Activated T-cell treated with anti-CD3 and anti-CD28 coated beads, Interleukin-2, amount 50 U/mL, for 4 hours (primary cell): ENCODE measurements at regions not wholly inside any gene's neighbourhood (a gene's known extent, or its start where the extent isn't known, plus 50 kb on each side); places are given as distances from the start of the nearest gene placed in this dataset.

Experiments used
- ATAC-seq, 2 donors: fragments of 200-7000 bp; cut with Tn5 transposase; one replicate each; pipeline ENCODE4 v1.10.0; 2021
- DNase-seq: peaks from one replicate; pipeline ENCODE4 v3.0.0-alpha.2; 2020
- H3K27me3 Mint-ChIP-seq: one replicate; pipeline ENCODE4 v1.8.0; 2021; ENCODE audit warnings: low read depth, mixed read lengths
- H3K36me3 Mint-ChIP-seq: one replicate; pipeline ENCODE4 v1.8.0; 2022; ENCODE audit warnings: mixed read lengths; ENCODE audit not compliant: insufficient read depth
- H3K4me1 Mint-ChIP-seq: one replicate; pipeline ENCODE4 v1.8.0; 2021; ENCODE audit warnings: low read depth, mixed read lengths
- H3K4me3 Mint-ChIP-seq: one replicate; pipeline ENCODE4 v1.8.0; 2021; ENCODE audit warnings: mild to moderate bottlenecking, moderate library complexity, mixed read lengths
- H3K9me3 Mint-ChIP-seq: one replicate; pipeline ENCODE4 v1.8.0; 2021; ENCODE audit warnings: mixed read lengths

- Mint-ChIP-seq H3K27me3 (peaks cover 27% of the 10 kb centered on the region), H3K9me3 (no peaks in the 10 kb centered on the region), H3K4me1 (no peaks in the 10 kb centered on the region), H3K36me3 (no peaks in the 10 kb centered on the region), H3K4me3 (no peak overlapping the region)
- ATAC-seq: no peak
- DNase-seq: no peak
Observed at GRCh38 chr5:54851449-54851848, 133.9 kb downstream of the ESM1 start.

GRCh38 chr5:54848581-54848980 lies 136.8 kb downstream of the ESM1 start:
- Mint-ChIP-seq H3K4me3 (no peak overlapping the region), H3K36me3 (no peaks in the 10 kb centered on the region), H3K4me1 (no peaks in the 10 kb centered on the region), H3K27me3 (peaks cover 14% of the 10 kb centered on the region), H3K9me3 (no peaks in the 10 kb centered on the region)
- no peak for DNase-seq
- ATAC-seq: no peak

DNA sequence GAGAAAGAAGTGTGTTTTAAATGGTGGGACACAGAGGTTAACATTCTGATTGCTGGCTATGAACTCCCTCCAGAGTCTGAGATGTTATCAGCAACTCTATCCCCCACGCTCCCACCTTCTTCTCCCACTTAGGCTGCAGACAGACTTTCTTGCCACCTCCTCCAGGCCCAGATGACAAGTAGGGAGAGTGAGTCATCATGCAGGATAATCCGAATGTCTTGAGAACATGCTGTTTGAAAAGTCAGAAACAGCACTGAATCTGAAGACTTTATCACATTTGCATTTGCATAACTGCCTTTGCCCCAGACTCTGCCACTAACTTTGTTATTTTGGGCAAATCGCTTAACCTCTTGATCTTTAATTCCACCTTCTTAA lies 139.8 kb downstream of the ESM1 start:
- no peak for DNase-seq
- Mint-ChIP-seq H3K27me3 (peaks cover 12% of the 10 kb centered on the region), H3K4me1 (no peaks in the 10 kb centered on the region), H3K4me3 (no peak overlapping the region), H3K9me3 (no peaks in the 10 kb centered on the region), H3K36me3 (no peaks in the 10 kb centered on the region)
- no peak for ATAC-seq

DNA sequence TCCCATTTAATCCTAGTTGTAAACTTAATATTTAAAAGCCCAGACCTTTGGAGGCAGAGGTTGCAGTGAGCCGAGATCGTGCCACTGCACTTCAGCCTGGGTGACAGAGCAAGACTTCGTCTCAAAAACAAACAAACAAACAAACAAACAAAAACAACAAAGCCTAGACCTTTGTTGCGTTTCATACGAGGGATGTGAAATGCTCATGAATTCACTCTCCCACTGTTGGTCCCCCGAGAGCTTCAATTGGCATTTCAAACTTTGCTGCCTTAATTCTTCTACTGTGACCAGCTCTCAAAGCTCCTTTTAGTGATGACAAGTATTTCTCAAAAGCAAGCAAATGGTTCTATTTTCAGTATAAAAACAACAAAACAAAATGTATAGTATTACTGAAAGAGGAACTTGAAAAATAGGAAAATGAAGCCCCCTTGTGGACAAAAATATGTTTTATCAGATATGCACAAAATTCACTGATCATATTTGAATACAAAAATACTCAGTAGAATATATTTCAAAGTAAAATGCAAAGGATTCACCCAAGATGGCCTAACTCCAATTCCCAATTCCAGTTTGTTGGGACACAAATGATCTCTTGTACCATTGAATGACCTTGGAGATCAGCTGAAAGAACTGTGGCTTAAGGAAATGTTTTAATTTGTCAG lies 140.4 kb downstream of the ESM1 start:
- Mint-ChIP-seq H3K4me1 (no peaks in the 10 kb centered on the region), H3K27me3 (peaks cover 12% of the 10 kb centered on the region), H3K36me3 (no peaks in the 10 kb centered on the region), H3K9me3 (no peaks in the 10 kb centered on the region), H3K4me3 (peak overlapping the region; percentile 41)
- no peak for ATAC-seq
- DNase-seq: no peak

GRCh38 chr5:54844266-54844665 lies 141.1 kb downstream of the ESM1 start:
- peaks cover 8% of the 10 kb centered on the region for H3K27me3 Mint-ChIP-seq

DNA sequence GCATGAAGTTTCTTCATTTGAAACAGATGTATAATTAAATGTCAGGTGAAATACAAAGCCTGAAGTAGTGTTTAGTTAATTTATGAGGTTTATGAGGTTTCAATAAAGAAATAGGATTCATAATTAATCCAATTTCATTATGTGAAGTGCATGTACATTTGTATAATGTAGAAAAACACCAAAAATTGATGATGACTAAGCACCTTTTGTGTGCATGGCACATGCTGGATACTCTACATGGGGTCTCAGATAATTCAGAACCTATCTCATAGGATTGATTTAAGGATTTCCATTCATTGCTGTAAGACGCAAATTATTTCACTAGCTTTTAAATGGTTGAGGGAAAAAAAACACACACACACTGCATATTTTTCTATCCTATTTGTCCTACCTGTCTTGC lies 143.9 kb downstream of the ESM1 start:
- no peaks in the 10 kb centered on the region for H3K27me3 Mint-ChIP-seq
- DNase-seq (no peak), ATAC-seq (no peak)
- no peaks in the 10 kb centered on the region for H3K9me3 Mint-ChIP-seq
- H3K36me3 Mint-ChIP-seq: no peaks in the 10 kb centered on the region
- H3K4me1 Mint-ChIP-seq: no peaks in the 10 kb centered on the region
- no peak overlapping the region for H3K4me3 Mint-ChIP-seq

More at GRCh38 chr5:54844266-54844665, 141.1 kb downstream of the ESM1 start:
- ATAC-seq (no peak), DNase-seq (no peak)
- H3K4me3 Mint-ChIP-seq: no peak overlapping the region
- H3K9me3 Mint-ChIP-seq: no peaks in the 10 kb centered on the region
- H3K36me3 Mint-ChIP-seq: no peaks in the 10 kb centered on the region
- H3K4me1 Mint-ChIP-seq: no peaks in the 10 kb centered on the region

DNA sequence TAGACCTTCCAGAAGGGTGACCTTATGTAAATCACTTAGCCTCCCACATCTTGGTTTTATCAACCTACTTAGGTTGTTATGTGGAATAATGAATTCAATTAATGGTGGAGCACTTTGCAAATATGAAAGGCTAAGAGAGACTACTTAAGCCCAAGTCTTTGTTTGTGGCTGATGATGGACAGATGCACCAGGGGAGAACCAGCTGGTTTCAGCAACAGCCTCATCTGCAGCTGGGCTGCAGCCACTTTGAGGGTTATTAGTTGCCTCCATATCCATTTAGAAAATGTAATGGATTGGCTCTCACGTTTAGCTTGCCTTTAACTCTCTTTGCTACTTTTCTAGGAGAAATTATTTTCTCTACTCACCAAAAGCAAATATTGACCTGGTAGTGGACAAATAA lies 146.6 kb downstream of the ESM1 start:
- peaks cover 4% of the 10 kb centered on the region for H3K4me1 Mint-ChIP-seq
- DNase-seq (no peak), ATAC-seq (no peak)
- no peaks in the 10 kb centered on the region for H3K36me3 Mint-ChIP-seq
- H3K4me3 Mint-ChIP-seq: no peak overlapping the region
- H3K9me3 Mint-ChIP-seq: no peaks in the 10 kb centered on the region
- no peaks in the 10 kb centered on the region for H3K27me3 Mint-ChIP-seq

GRCh38 chr5:54837981-54838380 lies 147.4 kb downstream of the ESM1 start:
- H3K9me3 Mint-ChIP-seq: no peaks in the 10 kb centered on the region
- DNase-seq (no peak), ATAC-seq (no peak)
- H3K36me3 Mint-ChIP-seq: no peaks in the 10 kb centered on the region
- H3K4me1 Mint-ChIP-seq: peaks cover 8% of the 10 kb centered on the region
- no peaks in the 10 kb centered on the region for H3K27me3 Mint-ChIP-seq
- no peak overlapping the region for H3K4me3 Mint-ChIP-seq

GRCh38 chr5:54837093-54837492 lies 148.3 kb downstream of the ESM1 start:
- DNase-seq (no peak), ATAC-seq (no peak)
- Mint-ChIP-seq H3K27me3 (no peaks in the 10 kb centered on the region), H3K36me3 (no peaks in the 10 kb centered on the region), H3K4me3 (no peak overlapping the region), H3K4me1 (peaks cover 11% of the 10 kb centered on the region), H3K9me3 (no peaks in the 10 kb centered on the region)

GRCh38 chr5:54835647-54836046 lies 149.7 kb downstream of the ESM1 start:
- ATAC-seq (no peak), DNase-seq (no peak)
- no peak overlapping the region for H3K4me3 Mint-ChIP-seq
- H3K4me1 Mint-ChIP-seq: peaks cover 11% of the 10 kb centered on the region
- no peaks in the 10 kb centered on the region for H3K36me3 Mint-ChIP-seq
- no peaks in the 10 kb centered on the region for H3K9me3 Mint-ChIP-seq
- no peaks in the 10 kb centered on the region for H3K27me3 Mint-ChIP-seq

GRCh38 chr5:54834121-54834842 lies 151.1 kb downstream of the ESM1 start:
- Mint-ChIP-seq H3K4me1 (peaks cover 11% of the 10 kb centered on the region), H3K36me3 (no peaks in the 10 kb centered on the region), H3K27me3 (no peaks in the 10 kb centered on the region), H3K9me3 (no peaks in the 10 kb centered on the region), H3K4me3 (no peak overlapping the region)
- DNase-seq (no peak), ATAC-seq (no peak)

DNA sequence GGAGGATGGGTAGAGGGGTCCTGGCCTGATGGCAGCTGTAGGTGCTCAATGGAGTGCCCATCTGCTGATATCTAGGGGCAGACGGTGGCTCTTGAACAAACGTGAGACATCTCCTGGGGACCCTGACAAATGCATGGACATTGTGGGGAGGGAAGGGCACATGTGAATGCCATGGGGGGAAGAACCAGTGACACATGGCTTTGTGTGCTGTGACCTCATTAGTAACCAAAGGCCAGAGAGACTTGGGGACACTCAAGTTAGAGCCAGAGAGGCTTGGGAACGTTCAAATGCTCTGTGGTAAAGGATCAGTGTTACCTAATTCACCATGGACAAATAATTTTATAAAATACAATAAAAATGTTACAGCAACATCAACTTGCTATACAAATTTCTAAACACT lies 151.8 kb downstream of the ESM1 start:
- DNase-seq (no peak), ATAC-seq (no peak)
- H3K4me3 Mint-ChIP-seq: no peak overlapping the region
- H3K9me3 Mint-ChIP-seq: no peaks in the 10 kb centered on the region
- peaks cover 11% of the 10 kb centered on the region for H3K4me1 Mint-ChIP-seq
- H3K36me3 Mint-ChIP-seq: no peaks in the 10 kb centered on the region
- H3K27me3 Mint-ChIP-seq: no peaks in the 10 kb centered on the region

GRCh38 chr5:54832858-54833257 lies 152.5 kb downstream of the ESM1 start:
- Mint-ChIP-seq H3K27me3 (no peaks in the 10 kb centered on the region), H3K4me3 (no peak overlapping the region), H3K4me1 (peaks cover 11% of the 10 kb centered on the region), H3K36me3 (no peaks in the 10 kb centered on the region), H3K9me3 (no peaks in the 10 kb centered on the region)
- DNase-seq: no peak
- ATAC-seq: no peak

DNA sequence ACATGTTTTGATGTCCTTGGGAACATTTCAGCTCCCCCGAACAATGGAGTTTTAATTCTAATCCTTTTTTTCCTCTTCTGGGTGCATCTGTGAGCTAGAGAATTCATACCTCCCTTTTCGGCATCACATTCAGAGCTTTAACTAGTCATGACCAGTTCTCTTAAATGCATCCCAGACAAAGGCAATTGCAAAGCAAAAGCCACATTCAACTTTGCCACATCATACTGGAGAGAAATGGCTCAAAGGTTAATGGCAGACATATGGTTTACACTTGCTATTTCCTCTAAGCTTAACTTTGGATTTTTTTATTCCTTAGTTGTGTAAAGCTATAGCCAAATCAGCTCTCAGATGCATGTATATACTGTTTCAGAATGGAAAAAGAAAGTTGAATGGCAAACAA lies 153.3 kb downstream of the ESM1 start:
- H3K27me3 Mint-ChIP-seq: no peaks in the 10 kb centered on the region

GRCh38 chr5:54831233-54831632 lies 154.2 kb downstream of the ESM1 start:
- peaks cover 11% of the 10 kb centered on the region for H3K4me1 Mint-ChIP-seq
- ATAC-seq (no peak), DNase-seq (no peak)
- no peaks in the 10 kb centered on the region for H3K27me3 Mint-ChIP-seq
- H3K36me3 Mint-ChIP-seq: no peaks in the 10 kb centered on the region
- no peak overlapping the region for H3K4me3 Mint-ChIP-seq
- H3K9me3 Mint-ChIP-seq: no peaks in the 10 kb centered on the region

More for the DNA sequence above, 153.3 kb downstream of the ESM1 start:
- H3K9me3 Mint-ChIP-seq: no peaks in the 10 kb centered on the region
- no peak for ATAC-seq
- DNase-seq: no peak
- peaks cover 11% of the 10 kb centered on the region for H3K4me1 Mint-ChIP-seq
- H3K4me3 Mint-ChIP-seq: no peak overlapping the region
- no peaks in the 10 kb centered on the region for H3K36me3 Mint-ChIP-seq
